A549 (cell line): ENCODE measurements at regions not wholly inside any gene's neighbourhood (a gene's known extent, or its start where the extent isn't known, plus 50 kb on each side); places are given as distances from the start of the nearest gene placed in this dataset.

ENCODE experiments used
- ATAC-seq, 2 experiments: fragments of 200-7000 bp in 1 of 2; fragments of >200 bp in 1 of 2; cut with Nextera tagmentation in 1 of 2; cut with Tn5 transposase in 1 of 2; 3 replicates each; pipeline versions ENCODE4 v1.8.0 to v1.9.1; 2018 to 2020; ENCODE audit warnings: mild to moderate bottlenecking in 1 of 2, moderate library complexity in 1 of 2
- CTCF ChIA-PET: fragments of 300-600 bp; sonication (Branson Sonifier 250); formaldehyde crosslinking; extraction: SDS; loops from one replicate; lab custom pipeline; 2021; ENCODE audit warnings: antibody characterized with exemption, inconsistent platforms; lab: Yijun Ruan, JAX
- POLR2A ChIA-PET: fragments of 350-600 bp; formaldehyde crosslinking; extraction: SDS; loops from one replicate; lab custom pipeline; 2021; ENCODE audit warnings: antibody characterized with exemption, inconsistent platforms; lab: Yijun Ruan, JAX
- DNase-seq, 2 experiments: peaks; one replicate each; pipeline versions ENCODE4 v3.0.0 to v3.0.0-alpha.2; 2011 to 2016; ENCODE audit warnings: low read depth in 1 of 2, low spot score in 1 of 2
- FAIRE-seq: peaks from 2 replicates; lab custom pipeline; 2011; peaks lifted over from hg19 to GRCh38; lab: Jason Lieb, UNC
- H3K27ac ChIP-seq, 2 experiments: fragments of >200 bp; sonication (Bioruptor Twin); formaldehyde crosslinking; 3 replicates each; pipeline ENCODE4 v1.5.1; 2016 to 2017
- H3K4me1 ChIP-seq: fragments of >200 bp; sonication (Bioruptor Twin); formaldehyde crosslinking; 3 replicates; pipeline ENCODE4 v1.6.1; 2016
- H3K4me2 ChIP-seq: fragments of >200 bp; sonication (Bioruptor Twin); formaldehyde crosslinking; 3 replicates; pipeline ENCODE4 v1.6.1; 2016
- H3K4me3 ChIP-seq: fragments of >200 bp; sonication (Bioruptor Twin); formaldehyde crosslinking; 3 replicates; pipeline ENCODE4 v1.5.1; 2016
- H3K9me3 ChIP-seq: fragments of >200 bp; sonication (Bioruptor Twin); formaldehyde crosslinking; 3 replicates; pipeline ENCODE4 v1.6.1; 2016
- BHLHE40 ChIP-seq: IDR thresholded peaks from 2 replicates; pipeline ENCODE4 v1.6.1; 2012; ENCODE audit warnings: low read depth, low read length, inconsistent platforms
- CBX2 ChIP-seq: fragments of 200-600 bp; sonication (generic); IDR thresholded peaks from 2 replicates; pipeline ENCODE4 v1.6.1; 2016; ENCODE audit warnings: low read depth, mild to moderate bottlenecking, borderline replicate concordance
- CHD2 ChIP-seq: fragments of 150-350 bp; IDR thresholded peaks from 2 replicates; pipeline ENCODE4 v1.6.1; 2014; ENCODE audit warnings: low read length; ENCODE audit not compliant: partially characterized antibody
- EHF ChIP-seq: fragments of 250-450 bp; sonication (Bioruptor Pico); IDR thresholded peaks from 2 replicates; pipeline ENCODE4 v1.5.0; 2020; ENCODE audit warnings: mild to moderate bottlenecking
- EHMT2 ChIP-seq: fragments of 200-600 bp; sonication (generic); IDR thresholded peaks from 2 replicates; pipeline ENCODE4 v1.6.1; 2016; ENCODE audit warnings: antibody characterized with exemption, low read depth, mild to moderate bottlenecking, moderate library complexity
- ELK1 ChIP-seq: fragments of 150-350 bp; IDR thresholded peaks from 2 replicates; pipeline ENCODE4 v1.6.1; 2014; ENCODE audit warnings: low read depth, mild to moderate bottlenecking, low read length
- FOSB ChIP-seq: fragments of 250-450 bp; sonication (Bioruptor Pico); IDR thresholded peaks from 2 replicates; pipeline ENCODE4 v1.5.0; 2020; ENCODE audit warnings: mild to moderate bottlenecking, moderate library complexity
- FOXS1 ChIP-seq: fragments of 250-450 bp; sonication (Bioruptor Pico); IDR thresholded peaks from 2 replicates; pipeline ENCODE4 v1.5.0; 2020; ENCODE audit warnings: mild to moderate bottlenecking, moderate library complexity
- GATA3 ChIP-seq: IDR thresholded peaks from 2 replicates; pipeline ENCODE4 v1.6.1; 2012; ENCODE audit warnings: borderline replicate concordance
- HDAC2 ChIP-seq: fragments of 200-600 bp; sonication (generic); IDR thresholded peaks from 2 replicates; pipeline ENCODE4 v1.6.1; 2016
- HEYL ChIP-seq: fragments of 250-450 bp; sonication (Bioruptor Pico); IDR thresholded peaks from 2 replicates; pipeline ENCODE4 v1.8.0; 2021; ENCODE audit warnings: mild to moderate bottlenecking, moderate library complexity
- HOXB5 ChIP-seq: fragments of 250-450 bp; sonication (Bioruptor Pico); IDR thresholded peaks from 2 replicates; pipeline ENCODE4 v1.5.0; 2020; ENCODE audit warnings: mild to moderate bottlenecking, moderate library complexity
- JUN ChIP-seq, 2 experiments: fragments of >200 bp; sonication (Bioruptor Twin); formaldehyde crosslinking; IDR thresholded peaks; 2 replicates in 1 of 2; 3 replicates in 1 of 2; pipeline ENCODE4 v1.6.1; 2016 to 2017
- MAZ ChIP-seq: fragments of 150-350 bp; IDR thresholded peaks from 2 replicates; pipeline ENCODE4 v1.6.1; 2014; ENCODE audit warnings: antibody characterized with exemption, low read depth, low read length, borderline replicate concordance
- MYC ChIP-seq: IDR thresholded peaks from 2 replicates; pipeline ENCODE4 v1.6.1; 2012; ENCODE audit warnings: mild to moderate bottlenecking, inconsistent platforms, low read length, improper control_type of control experiment, borderline replicate concordance
- NPAS2 ChIP-seq: fragments of 250-450 bp; sonication (Bioruptor Pico); IDR thresholded peaks from 2 replicates; pipeline ENCODE4 v1.8.0; 2022; ENCODE audit warnings: mild to moderate bottlenecking, moderate library complexity, borderline replicate concordance
- NR3C1 ChIP-seq: fragments of >200 bp; sonication (Bioruptor Twin); formaldehyde crosslinking; IDR thresholded peaks from 3 replicates; pipeline ENCODE4 v1.6.1; 2017
- PHF8 ChIP-seq: fragments of 200-600 bp; sonication (generic); IDR thresholded peaks from 2 replicates; pipeline ENCODE4 v1.6.1; 2016; ENCODE audit warnings: low read depth, mild to moderate bottlenecking, antibody characterized with exemption, moderate library complexity, borderline replicate concordance
- POLR2A ChIP-seq: IDR thresholded peaks from 2 replicates; pipeline ENCODE4 v1.6.1; 2012; ENCODE audit warnings: mild to moderate bottlenecking, low read length
- RARB ChIP-seq: fragments of 250-450 bp; sonication (Bioruptor Pico); IDR thresholded peaks from 2 replicates; pipeline ENCODE4 v1.8.0; 2021; ENCODE audit warnings: mild to moderate bottlenecking, moderate library complexity
- REST ChIP-seq: fragments of 200-600 bp; sonication (generic); IDR thresholded peaks from 2 replicates; pipeline ENCODE4 v1.6.1; 2016; ENCODE audit warnings: antibody characterized with exemption, mild to moderate bottlenecking, moderate library complexity
- RFX5 ChIP-seq: fragments of 450-650 bp; IDR thresholded peaks from 2 replicates; pipeline ENCODE4 v1.7.1; 2014; ENCODE audit warnings: antibody characterized with exemption, mild to moderate bottlenecking, moderate library complexity
- TFCP2L1 ChIP-seq: fragments of 250-450 bp; sonication (Bioruptor Pico); IDR thresholded peaks from 2 replicates; pipeline ENCODE4 v1.5.0; 2021; ENCODE audit warnings: mild to moderate bottlenecking
- ZC3H11A ChIP-seq: fragments of 450-650 bp; IDR thresholded peaks from 2 replicates; pipeline ENCODE4 v1.6.1; 2014; ENCODE audit warnings: antibody characterized with exemption, mild to moderate bottlenecking
- ZFP36 ChIP-seq: fragments of 450-650 bp; IDR thresholded peaks from 2 replicates; pipeline ENCODE4 v1.6.1; 2014; ENCODE audit warnings: borderline replicate concordance; ENCODE audit not compliant: partially characterized antibody
- WGBS: methylation state at CpG from one replicate; pipeline ENCODE4 v1.1.6; 2017; ENCODE audit errors: missing lambda C conversion rate; 5-methylcytosine and 5-hydroxymethylcytosine counted together

DNA sequence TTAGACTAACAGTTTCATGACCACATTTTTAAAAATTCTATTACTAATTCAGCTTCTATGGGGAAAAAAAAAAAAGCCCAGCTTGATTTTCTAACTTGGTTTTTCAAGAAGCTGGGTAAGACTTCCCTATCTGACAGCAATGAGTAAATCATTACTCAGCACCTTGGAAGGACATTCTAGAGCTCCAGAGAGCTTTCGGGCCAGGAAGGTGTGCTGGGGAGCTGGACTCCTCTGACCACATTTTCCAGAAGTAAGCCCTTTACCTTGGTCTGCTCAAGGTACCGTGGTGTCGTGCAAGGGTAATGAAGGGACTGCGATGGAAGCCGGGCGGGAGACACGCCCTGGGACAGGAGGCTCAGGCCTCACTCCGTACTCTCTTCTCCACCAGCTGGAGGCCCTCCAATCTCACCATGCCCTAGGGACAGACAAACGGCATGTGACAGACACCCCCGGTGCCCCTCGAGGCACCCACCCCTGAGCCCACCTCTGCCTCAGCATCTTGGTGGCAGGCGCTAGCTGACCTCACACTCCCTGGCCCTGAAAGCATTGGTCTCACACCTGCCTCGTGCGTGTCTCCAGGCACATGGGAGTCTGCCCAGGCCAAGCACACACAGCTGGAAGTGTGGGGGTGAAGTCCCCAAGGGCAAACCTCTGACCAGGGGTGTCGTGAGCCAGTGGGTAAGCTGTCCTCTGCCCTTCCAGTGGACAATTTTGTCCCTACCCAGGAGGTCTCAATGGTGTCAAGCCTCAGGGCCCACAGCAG is 152.1 kb downstream of the OAT start:
- ChIA-PET CTCF (interaction anchor here (0.7 to 1.0 kb wide), 2 partner anchors 9 to 13 kb away, joined by 3 read pairs; no protein-coding TSS in a partner anchor), POLR2A (no interaction called here)
- 66% methylated on average over 15 of the region's 15 CpGs for WGBS
- H3K4me2 ChIP-seq = no peak overlapping the region
- no peak overlapping the region for H3K27ac ChIP-seq
- TF ChIP-seq RFX5 = no peak
- TF ChIP-seq POLR2A = no peak
- no peak for TF ChIP-seq MYC
- no peak for TF ChIP-seq HOXB5 (CRISPR knock-in tag)
- no peak for TF ChIP-seq NR3C1
- no peak for TF ChIP-seq HDAC2
- no peak for TF ChIP-seq EHF
- no peak for TF ChIP-seq CHD2
- no peak for TF ChIP-seq JUN (IDR thresholded peaks at IDR 0.05)
- no peak for TF ChIP-seq REST
- no peak for TF ChIP-seq HEYL (CRISPR knock-in tag)
- no peak for TF ChIP-seq ELK1
- TF ChIP-seq FOXS1 (CRISPR knock-in tag) = no peak
- TF ChIP-seq BHLHE40 = no peak
- no peak for TF ChIP-seq NPAS2 (CRISPR knock-in tag)
- TF ChIP-seq PHF8 = no peak
- FAIRE-seq = no peak
- H3K9me3 ChIP-seq = no peaks in the 10 kb centered on the region
- no peak for ATAC-seq
- no peak overlapping the region for H3K4me3 ChIP-seq
- no peaks in the 10 kb centered on the region for H3K4me1 ChIP-seq
- DNase-seq = no peak

DNA sequence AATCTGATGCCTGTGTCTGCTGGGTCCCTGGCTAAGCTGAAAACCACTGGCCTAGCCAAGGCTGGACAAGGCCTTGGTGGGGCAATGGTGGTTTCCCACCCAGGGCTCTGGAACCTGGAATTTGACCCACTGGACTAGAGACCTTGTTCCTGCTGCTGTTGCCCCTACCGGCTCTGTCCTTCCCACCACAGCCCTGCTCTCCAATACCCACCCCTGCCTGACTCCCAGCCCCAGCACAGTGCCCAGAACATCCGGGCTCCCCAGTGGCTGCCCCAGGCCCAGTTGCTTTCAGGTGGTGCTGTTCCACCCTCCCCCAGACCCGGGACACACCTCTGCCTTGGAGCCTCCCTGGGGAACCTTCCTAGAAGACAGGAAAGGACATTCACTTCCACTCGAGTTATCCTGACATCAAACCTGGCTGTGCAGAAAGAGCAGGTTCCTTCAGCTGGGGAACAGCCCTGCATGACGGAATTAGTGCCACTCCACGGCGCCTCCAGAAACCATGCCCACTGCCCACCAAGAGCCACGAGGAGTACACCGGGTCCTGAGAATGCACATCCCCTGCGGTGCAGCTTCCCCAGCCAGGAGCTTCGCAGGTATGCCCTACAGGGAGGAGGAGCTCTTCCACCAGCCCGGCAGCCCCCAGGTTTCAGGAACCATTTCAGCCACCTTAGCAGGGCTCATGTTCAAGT is 152.8 kb downstream of the OAT start:
- no peak for FAIRE-seq
- H3K9me3 ChIP-seq = no peaks in the 10 kb centered on the region
- no peak overlapping the region for H3K4me2 ChIP-seq
- H3K4me1 ChIP-seq = no peaks in the 10 kb centered on the region
- no peak overlapping the region for H3K27ac ChIP-seq
- WGBS = 75% methylated on average over 10 of the region's 12 CpGs
- POLR2A ChIA-PET = no interaction called here
- no peak overlapping the region for H3K4me3 ChIP-seq
- DNase-seq = no peak
- ATAC-seq = no peak
- TF ChIP-seq RARB (CRISPR knock-in tag) (no peak), MAZ (no peak), BHLHE40 (no peak), EHMT2 (no peak), EHF (no peak), RFX5 (no peak), CBX2 (no peak), ZFP36 (no peak), ZC3H11A (no peak), FOSB (CRISPR knock-in tag) (no peak), GATA3 (no peak), TFCP2L1 (no peak)
- CTCF ChIA-PET = interaction anchor here (0.7 kb wide), 1 partner anchor 10 kb away, joined by 3 read pairs; no protein-coding TSS in a partner anchor
